GM19240 (cell line): ENCODE measurements at regions not wholly inside any gene's neighbourhood (a gene's known extent, or its start where the extent isn't known, plus 50 kb on each side); places are given as distances from the start of the nearest gene placed in this dataset.
A peak's percentile ranks its signal among the peaks of the same experiment; 100 is the strongest.

Source experiments
- DNase-seq: peaks from one replicate; pipeline ENCODE4 v3.0.0; 2011; ENCODE audit warnings: low spot score; ENCODE audit not compliant: insufficient read length

DNA sequence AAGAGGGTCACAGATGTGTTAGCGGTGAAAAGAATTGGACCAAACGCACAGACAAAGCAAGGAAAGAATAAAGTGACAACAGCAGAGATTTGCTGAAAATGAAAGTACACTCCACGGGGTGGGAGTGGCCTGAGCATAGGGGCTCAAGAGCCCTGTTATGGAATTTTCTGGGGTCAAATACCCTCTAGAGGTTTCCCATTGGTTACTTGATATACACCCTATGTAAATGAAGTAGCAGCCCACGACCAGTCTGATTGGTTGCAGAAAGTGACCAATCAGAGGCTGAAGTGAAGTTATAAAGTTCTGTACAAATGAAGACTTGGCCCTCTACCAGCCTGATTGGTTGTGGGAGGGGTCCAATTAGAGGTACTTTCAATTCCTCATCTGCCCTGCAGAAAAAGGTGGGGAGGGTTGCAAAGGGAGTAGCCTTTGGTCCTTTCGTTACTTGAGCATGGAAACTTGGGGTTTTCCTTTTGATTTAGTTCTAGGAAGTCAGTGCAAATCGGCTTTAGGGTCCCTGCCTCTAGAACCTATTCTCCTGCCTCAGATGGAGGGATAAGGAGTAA, 125.6 kb upstream of the PRPS1L1 start:
- DNase-seq, result no peak

DNA sequence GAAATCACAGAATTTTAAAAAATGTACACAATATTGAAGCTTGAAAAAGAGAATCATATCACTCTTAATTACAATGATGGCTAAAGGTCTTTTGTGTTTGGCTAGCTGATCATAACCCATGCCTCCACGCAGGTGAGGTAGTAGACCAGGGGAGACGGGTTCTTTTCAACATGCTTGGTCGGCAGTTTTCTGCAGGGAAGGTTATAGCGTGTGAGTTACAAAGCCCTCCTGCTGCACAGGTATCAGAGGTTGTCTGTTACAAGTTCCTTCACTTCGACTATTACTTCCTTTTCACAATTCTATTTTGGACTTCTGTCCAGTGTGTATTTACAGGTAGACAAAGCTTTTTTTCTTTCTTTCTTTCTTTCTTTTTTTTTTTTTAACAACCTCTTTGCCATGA, 127.1 kb upstream of the PRPS1L1 start:
- DNase-seq, result no peak

DNA sequence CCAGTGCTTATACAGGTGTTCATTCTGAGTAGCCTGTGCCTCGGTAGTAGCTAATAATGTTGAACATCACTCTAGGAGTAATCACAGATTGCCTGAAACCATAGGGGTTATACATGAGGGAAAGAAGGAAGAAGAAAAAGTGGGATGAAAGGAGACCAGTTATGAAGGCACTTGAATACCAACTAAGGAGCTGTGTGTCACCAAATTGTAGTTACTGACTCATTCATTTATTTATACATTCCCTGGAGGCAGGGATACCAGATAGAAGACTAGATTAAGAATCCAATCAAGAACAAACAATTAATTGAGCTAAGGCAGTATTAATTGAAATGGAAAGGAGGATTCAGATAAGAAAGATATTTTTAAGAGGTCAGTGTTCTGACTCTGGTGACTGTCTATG, 129.6 kb upstream of the PRPS1L1 start:
- no peak for DNase-seq

GRCh38 chr7:18162657-18163056, 135.0 kb upstream of the PRPS1L1 start:
- no peak for DNase-seq

DNA sequence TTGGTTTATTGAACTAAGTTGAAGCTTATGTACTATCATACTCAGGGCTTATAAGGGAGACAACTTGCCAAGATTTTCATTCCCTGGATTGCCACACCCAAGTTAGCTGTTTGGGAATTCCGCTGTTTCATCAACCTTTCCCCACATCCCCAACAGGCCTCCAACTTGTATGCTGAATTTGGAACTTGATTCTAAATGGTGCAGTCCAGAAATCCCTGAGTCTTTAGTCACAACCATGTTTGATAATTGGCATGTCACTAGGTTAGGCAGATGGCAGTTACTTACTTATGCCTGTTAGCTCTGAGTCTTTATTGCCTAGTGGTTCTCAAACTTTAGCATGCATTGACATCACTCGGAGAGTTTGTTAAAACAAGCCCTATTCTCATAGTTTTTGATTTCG, 135.4 kb upstream of the PRPS1L1 start:
- DNase-seq, result no peak

DNA sequence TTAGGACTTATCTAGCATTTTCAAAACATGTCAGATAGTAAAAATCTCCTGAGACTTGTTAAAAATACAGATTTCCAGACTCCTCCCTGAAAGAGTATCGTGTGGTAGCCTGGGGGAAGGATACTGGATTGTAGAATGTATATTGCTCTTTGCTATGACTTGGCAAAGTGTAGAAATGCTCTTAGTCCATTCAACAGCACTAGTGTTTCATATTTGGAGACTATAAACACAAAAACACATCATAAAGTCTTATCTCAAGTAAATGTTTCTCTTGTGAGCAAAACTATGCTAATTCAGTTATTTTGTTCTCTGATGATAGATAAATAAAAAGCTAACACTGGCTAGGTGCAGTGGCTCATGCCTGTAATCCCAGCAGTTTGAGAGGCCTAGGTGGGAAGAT, 137.5 kb upstream of the PRPS1L1 start:
- no peak for DNase-seq

GRCh38 chr7:18166002-18166401, 138.4 kb upstream of the PRPS1L1 start:
- no peak for DNase-seq

GRCh38 chr7:18167815-18168214, 140.2 kb upstream of the PRPS1L1 start:
- DNase-seq, result no peak

- DNase-seq, result no peak
Measured at GRCh38 chr7:18174996-18175395, 147.3 kb upstream of the PRPS1L1 start.

DNA sequence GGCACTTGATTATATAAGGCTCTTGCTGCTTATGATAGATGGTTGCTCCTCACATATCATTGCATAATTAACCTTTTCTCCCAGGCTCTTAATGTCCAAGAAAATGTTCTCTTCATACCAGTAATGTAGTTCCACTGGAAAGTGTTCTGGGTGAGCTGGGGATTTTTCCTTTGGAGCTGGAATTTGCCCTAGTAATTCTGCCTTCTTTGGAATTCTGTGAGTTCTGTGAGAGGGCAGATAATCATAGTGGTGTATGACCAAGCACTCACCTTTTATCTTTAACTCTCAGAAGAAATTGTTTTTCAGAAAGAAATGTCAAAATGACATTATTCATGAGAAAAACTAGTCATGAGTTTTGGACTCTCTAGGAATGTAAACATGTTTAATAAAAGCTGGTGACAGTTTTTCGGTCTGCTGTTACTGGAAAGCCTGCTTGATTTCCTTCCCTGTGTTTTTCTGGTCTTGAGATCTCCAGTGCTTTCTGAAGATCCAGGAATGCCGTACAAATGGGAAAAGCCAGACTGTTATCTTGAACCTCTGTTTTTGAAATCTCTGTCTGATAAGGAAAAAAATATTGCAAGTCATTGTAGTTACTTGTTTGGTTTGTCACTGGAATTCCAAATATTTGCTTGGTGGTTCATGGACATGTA, 148.3 kb upstream of the PRPS1L1 start:
- DNase-seq, result no peak

DNA sequence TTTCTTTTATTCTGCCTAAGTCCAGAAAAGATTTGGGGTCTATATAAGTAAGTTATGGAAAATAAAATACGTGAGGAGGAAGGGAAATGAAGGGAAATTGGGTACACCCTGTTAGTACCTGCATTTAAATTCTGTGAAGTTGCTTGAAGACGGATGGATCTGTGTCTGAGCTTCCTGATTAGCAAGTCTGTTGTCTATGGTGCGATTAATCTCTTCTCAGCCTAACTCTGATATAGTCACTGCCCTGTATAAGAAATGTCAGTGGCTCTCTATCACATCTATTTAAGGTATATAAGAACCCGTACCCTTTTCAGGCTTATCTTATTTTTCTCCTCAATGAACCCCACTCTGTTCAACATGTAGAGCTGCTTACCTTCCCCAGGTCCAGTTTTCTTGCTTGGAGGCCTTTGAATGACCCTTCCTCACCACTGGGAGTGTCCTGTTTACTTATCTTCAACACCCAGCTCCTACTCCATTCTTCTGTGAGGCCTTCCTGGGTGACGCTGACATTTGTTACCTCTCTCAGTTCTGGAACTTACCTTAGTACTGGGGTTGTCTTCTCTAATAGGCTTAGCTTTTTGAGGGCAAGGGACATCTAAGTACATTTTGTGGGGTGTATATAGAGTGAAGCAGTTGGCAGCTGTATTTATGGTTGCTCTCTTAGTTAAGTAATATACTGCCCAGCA, 149.6 kb upstream of the PRPS1L1 start:
- DNase-seq, result no peak

DNA sequence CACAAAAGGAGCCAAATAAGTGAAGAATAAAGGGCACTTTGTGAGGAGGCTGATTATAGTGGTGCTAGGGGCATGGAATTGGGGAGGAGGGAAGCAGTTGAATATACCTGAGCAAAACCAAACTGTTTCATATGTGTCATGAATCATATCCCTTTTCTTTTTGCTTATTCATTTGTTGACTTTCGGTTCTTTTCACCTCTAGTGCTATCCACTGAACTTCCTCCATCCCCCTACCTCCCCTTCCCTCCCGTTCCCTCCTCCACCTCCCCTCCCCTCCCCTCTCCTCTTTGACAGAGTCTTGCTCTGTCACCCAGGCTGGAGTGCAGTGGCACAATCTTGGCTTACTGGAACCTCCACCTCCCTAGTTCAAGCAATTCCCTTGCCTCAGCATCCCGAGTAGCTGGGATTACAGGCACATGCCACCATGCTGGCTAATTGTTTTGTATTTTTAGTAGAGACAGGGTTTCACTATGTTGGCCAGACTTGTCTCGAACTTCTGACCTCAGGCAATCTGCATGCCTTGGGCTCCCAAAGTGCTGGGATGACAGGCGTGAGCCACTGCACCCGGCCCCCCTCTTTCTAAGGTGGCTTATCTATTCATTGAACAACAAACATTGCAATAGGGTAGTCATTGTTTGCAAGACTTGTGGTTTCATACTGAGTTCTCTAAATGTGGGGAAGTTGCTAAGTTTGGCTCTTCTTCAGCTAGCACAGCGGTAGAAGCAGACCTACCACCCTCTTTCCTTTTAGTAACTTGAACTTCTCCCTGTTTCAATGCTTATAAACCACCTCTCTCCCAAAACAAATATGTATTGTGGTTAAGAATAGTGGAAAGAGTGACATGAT, 150.4 kb upstream of the PRPS1L1 start:
- DNase-seq, result peak; percentile 29

DNA sequence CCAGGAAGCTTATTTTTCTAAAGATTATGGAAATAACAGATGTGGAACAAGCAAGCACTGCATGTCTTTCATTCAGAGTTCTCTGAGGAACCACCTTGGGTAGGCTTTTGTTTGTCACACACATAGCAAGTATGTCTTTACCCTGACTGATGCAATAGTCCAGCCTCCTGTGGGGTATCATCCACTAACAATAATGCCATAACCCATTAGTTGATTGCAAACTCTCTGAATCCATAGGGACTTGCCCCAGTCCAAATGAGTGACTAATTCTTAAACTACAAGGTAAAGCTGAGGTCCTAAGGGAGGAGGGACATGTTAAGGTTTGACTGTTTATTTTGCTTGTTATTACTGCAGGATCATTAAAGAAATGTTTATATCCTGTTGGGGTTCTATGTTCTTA, 151.4 kb upstream of the PRPS1L1 start:
- DNase-seq, result no peak

- DNase-seq, result no peak
Measured at GRCh38 chr7:18180685-18181084, 153.0 kb upstream of the PRPS1L1 start.

DNA sequence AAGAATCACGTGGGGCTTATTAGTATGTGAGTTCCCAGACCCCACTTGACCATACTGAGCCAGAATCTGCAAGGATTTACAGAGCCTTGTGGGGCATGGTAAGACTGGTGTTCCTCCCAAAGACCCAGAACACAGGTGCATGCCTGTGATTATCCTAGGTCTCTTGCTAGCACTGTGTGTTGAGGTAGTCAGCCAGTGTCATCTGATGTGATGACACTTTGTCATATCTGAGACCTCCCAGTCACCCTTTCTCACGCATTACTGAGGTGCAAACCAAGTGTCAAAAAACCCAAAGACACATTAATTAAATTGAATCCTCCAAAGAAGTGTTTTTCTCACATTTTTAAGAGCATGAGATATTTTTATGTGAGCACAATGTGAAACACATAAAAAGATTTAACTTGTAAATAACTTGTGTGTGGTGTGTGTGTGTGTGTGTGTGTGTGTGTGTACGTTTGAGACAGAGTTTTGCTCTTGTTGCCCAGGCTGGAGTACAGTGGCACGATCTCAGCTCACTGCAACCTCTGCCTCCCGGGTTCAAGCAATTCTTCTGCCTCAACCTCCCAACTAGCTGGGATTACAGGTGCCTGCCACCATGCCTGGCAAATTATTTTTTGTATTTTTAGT, 162.0 kb upstream of the PRPS1L1 start:
- DNase-seq, result no peak

DNA sequence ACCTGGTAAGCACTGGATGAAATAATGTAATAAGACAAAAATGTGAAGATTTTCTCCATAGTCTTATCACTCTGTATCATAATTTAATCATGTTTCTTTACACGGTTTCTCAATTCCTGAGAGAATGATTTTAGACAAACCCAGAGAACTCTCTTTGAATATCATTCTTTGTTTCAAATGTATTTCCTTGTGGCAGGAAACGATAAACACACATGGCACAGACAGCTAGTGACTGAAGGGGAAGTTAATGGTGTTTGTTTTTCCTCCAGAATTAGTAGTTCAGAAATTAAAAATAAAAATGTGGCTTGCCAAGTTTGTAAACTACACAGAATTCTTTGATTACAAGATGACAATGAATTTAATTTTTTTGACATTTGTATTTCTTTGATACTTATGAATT, 163.7 kb upstream of the PRPS1L1 start:
- no peak for DNase-seq

GRCh38 chr7:18191862-18192625, 164.4 kb upstream of the PRPS1L1 start:
- DNase-seq, result no peak

- DNase-seq, result no peak
Measured at GRCh38 chr7:18194616-18195015, 167.0 kb upstream of the PRPS1L1 start.

- DNase-seq, result no peak
Measured at GRCh38 chr7:18196638-18197037, 169.0 kb upstream of the PRPS1L1 start.

- DNase-seq, result no peak
Measured at GRCh38 chr7:18198868-18199267, 171.2 kb upstream of the PRPS1L1 start.

DNA sequence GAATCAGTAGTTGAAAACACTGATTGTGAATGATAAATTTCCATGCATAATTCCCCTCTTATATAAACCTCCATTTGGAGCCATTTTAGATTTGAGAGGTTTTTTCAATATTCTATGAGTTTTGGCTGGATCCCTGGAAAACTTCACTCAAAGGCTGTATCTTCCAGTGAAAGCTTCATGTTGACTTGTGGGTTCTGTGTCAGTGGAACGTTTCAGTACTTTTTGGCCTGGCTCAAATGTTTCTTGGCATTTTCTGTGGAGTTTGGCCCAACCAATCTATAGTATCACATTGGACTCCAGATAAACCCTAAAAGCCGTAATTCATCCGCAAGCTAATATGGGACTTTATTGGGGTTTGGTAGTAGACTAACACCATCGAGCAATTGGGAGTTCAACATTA, 172.6 kb upstream of the PRPS1L1 start:
- no peak for DNase-seq
